ENCODE measurements at regions not wholly inside any gene's neighbourhood (a gene's known extent, or its start where the extent isn't known, plus 50 kb on each side); places are given as distances from the start of the nearest gene placed in this dataset.

GRCh38 chr9:126207256-126207655 is 119.4 kb upstream of the MVB12B start:
- Histone ChIP-seq H3K4me1 (replicated peaks; ENCODE audit: insufficient read depth) (no peaks in the 10 kb centered on the region), H3K9me3 (ENCODE audit: insufficient read depth, low read depth) (no peaks in the 10 kb centered on the region), H3K4me3 (no peak overlapping the region), H3K27ac (no peak overlapping the region), H3K9me2 (ENCODE audit: insufficient read depth) (no peaks in the 10 kb centered on the region), H3K27me3 (ENCODE audit: insufficient read depth, low read depth) (peaks cover 56% of the 10 kb centered on the region), H3F3A (ENCODE audit: insufficient read depth, low read depth) (no peaks in the 10 kb centered on the region), H4K20me1 (ENCODE audit: insufficient read depth) (no peaks in the 10 kb centered on the region), H2AFZ (no peak overlapping the region), H3K36me3 (ENCODE audit: low read depth) (no peaks in the 10 kb centered on the region), H3K79me2 (ENCODE audit: low read depth) (no peaks in the 10 kb centered on the region), H3K4me2 (no peak overlapping the region)
- ChIA-PET CTCF (no interaction called here), POLR2A (ENCODE audit: unreplicated experiment) (no interaction called here)
- TF ChIP-seq EZH2 (IDR thresholded peaks at IDR 0.05; ENCODE audit: low read depth): no peak
- no peak for TF ChIP-seq CTCF (conservative IDR thresholded peaks at IDR 0.05)
- intact Hi-C loops (cut with micrococcal nuclease; ENCODE audit: unreplicated experiment): no loop called here
- DNase-seq: no peak
- no TSS peak for BruUV-seq (replicated peaks)

GRCh38 chr9:126208216-126208758 is 118.3 kb upstream of the MVB12B start:
- no peak overlapping the region for H3K4me2 ChIP-seq
- no TSS peak for BruUV-seq (replicated peaks)
- H3K79me2 ChIP-seq (ENCODE audit: low read depth): no peaks in the 10 kb centered on the region
- ChIA-PET POLR2A (ENCODE audit: unreplicated experiment) (no interaction called here), CTCF (no interaction called here)
- no peaks in the 10 kb centered on the region for H3K36me3 ChIP-seq (ENCODE audit: low read depth)
- no peak for DNase-seq
- H3K27ac ChIP-seq: no peak overlapping the region
- H3F3A ChIP-seq (ENCODE audit: insufficient read depth, low read depth): no peaks in the 10 kb centered on the region
- peaks cover 61% of the 10 kb centered on the region for H3K27me3 ChIP-seq (ENCODE audit: insufficient read depth, low read depth)
- no peaks in the 10 kb centered on the region for H3K4me1 ChIP-seq (replicated peaks; ENCODE audit: insufficient read depth)
- no peak overlapping the region for H3K4me3 ChIP-seq
- intact Hi-C loops (cut with micrococcal nuclease; ENCODE audit: unreplicated experiment): no loop called here
- H4K20me1 ChIP-seq (ENCODE audit: insufficient read depth): no peaks in the 10 kb centered on the region
- no peaks in the 10 kb centered on the region for H3K9me3 ChIP-seq (ENCODE audit: insufficient read depth, low read depth)
- no peaks in the 10 kb centered on the region for H3K9me2 ChIP-seq (ENCODE audit: insufficient read depth)
- no peak for TF ChIP-seq EZH2 (IDR thresholded peaks at IDR 0.05; ENCODE audit: low read depth)
- TF ChIP-seq CTCF (conservative IDR thresholded peaks at IDR 0.05): no peak
- H2AFZ ChIP-seq: no peak overlapping the region

GRCh38 chr9:126211441-126212074 is 115.1 kb upstream of the MVB12B start:
- no peak overlapping the region for H3K27ac ChIP-seq
- no peak for TF ChIP-seq EZH2 (IDR thresholded peaks at IDR 0.05; ENCODE audit: low read depth)
- TF ChIP-seq CTCF (conservative IDR thresholded peaks at IDR 0.05): no peak
- no peak overlapping the region for H3K4me3 ChIP-seq
- ChIA-PET POLR2A (ENCODE audit: unreplicated experiment) (no interaction called here), CTCF (no interaction called here)
- H3K36me3 ChIP-seq (ENCODE audit: low read depth): no peaks in the 10 kb centered on the region
- no peak for DNase-seq
- peaks cover 84% of the 10 kb centered on the region for H3K27me3 ChIP-seq (ENCODE audit: insufficient read depth, low read depth)
- BruUV-seq (replicated peaks): no TSS peak
- no peaks in the 10 kb centered on the region for H3K9me2 ChIP-seq (ENCODE audit: insufficient read depth)
- H3K4me1 ChIP-seq (replicated peaks; ENCODE audit: insufficient read depth): no peaks in the 10 kb centered on the region
- no peaks in the 10 kb centered on the region for H3K79me2 ChIP-seq (ENCODE audit: low read depth)
- no peaks in the 10 kb centered on the region for H3K9me3 ChIP-seq (ENCODE audit: insufficient read depth, low read depth)
- no peaks in the 10 kb centered on the region for H4K20me1 ChIP-seq (ENCODE audit: insufficient read depth)
- H3F3A ChIP-seq (ENCODE audit: insufficient read depth, low read depth): no peaks in the 10 kb centered on the region
- H3K4me2 ChIP-seq: no peak overlapping the region
- intact Hi-C loops (cut with micrococcal nuclease; ENCODE audit: unreplicated experiment): no loop called here
- H2AFZ ChIP-seq: no peak overlapping the region
